Gastroesophageal sphincter (tissue), 4 donors: ENCODE measurements at regions not wholly inside any gene's neighbourhood (a gene's known extent, or its start where the extent isn't known, plus 50 kb on each side); places are given as distances from the start of the nearest gene placed in this dataset.

Experiments used
- ATAC-seq: fragments of 150-250 bp; one replicate; pipeline ENCODE4 v1.9.1; 2016; ENCODE audit warnings: mild to moderate bottlenecking, moderate library complexity
- H3K27ac ChIP-seq, 4 donors: fragments of 200-600 bp; sonication (generic) in 3 of 4; 1 replicate in 3 of 4; 2 replicates in 1 of 4; pipeline ENCODE4 v1.5.1; 2016 to 2019
- H3K27me3 ChIP-seq: fragments of 200-600 bp; sonication (generic); one replicate; pipeline ENCODE4 v1.5.1; 2019
- H3K36me3 ChIP-seq, 2 donors: fragments of 200-600 bp; sonication (generic); one replicate each; pipeline ENCODE4 v1.5.1; 2019; ENCODE audit warnings: control low read depth in 1 of 2
- H3K4me1 ChIP-seq, 3 donors: fragments of 200-600 bp; sonication (generic); 1 replicate in 2 of 3; 2 replicates in 1 of 3; pipeline ENCODE4 v1.5.1; 2016 to 2019; ENCODE audit warnings: control low read depth in 2 of 3
- H3K4me3 ChIP-seq, 2 donors: fragments of 200-600 bp; sonication (generic); one replicate each; pipeline ENCODE4 v1.5.1; 2019; ENCODE audit warnings: mild to moderate bottlenecking in 1 of 2, moderate library complexity in 1 of 2
- H3K9me3 ChIP-seq, 3 donors: fragments of 200-600 bp; sonication (generic); one replicate each; pipeline ENCODE4 v1.5.1; 2017 to 2019; ENCODE audit warnings: control low read depth in 2 of 3
- CTCF ChIP-seq, 4 experiments: fragments of 200-600 bp in 2 of 4; fragments of 450-650 bp in 2 of 4; sonication (generic) in 1 of 4; IDR thresholded peaks; one replicate each; pipeline ENCODE4 v1.5.1; 2017 to 2019; ENCODE audit warnings: antibody characterized with exemption in 4 of 4, mild to moderate bottlenecking in 2 of 4, moderate library complexity in 2 of 4
- EP300 ChIP-seq: sonication (generic); formaldehyde crosslinking; IDR thresholded peaks from one replicate; pipeline ENCODE4 v1.6.1; 2017; ENCODE audit warnings: antibody characterized with exemption, mild to moderate bottlenecking
- POLR2A ChIP-seq, 2 donors: fragments of 450-650 bp; IDR thresholded peaks; one replicate each; pipeline ENCODE4 v1.6.1; 2017; ENCODE audit warnings: antibody characterized with exemption in 2 of 2, mild to moderate bottlenecking in 2 of 2, moderate library complexity in 1 of 2
- POLR2AphosphoS5 ChIP-seq: sonication (generic); formaldehyde crosslinking; IDR thresholded peaks from one replicate; pipeline ENCODE4 v1.6.1; 2017; ENCODE audit warnings: antibody characterized with exemption
- WGBS, 2 donors: methylation state at CpG; one replicate each; pipeline ENCODE4 v1.1.5; 2018; ENCODE audit warnings: low coverage in 1 of 2; 5-methylcytosine and 5-hydroxymethylcytosine counted together

GRCh38 chr7:11221984-11222383, 248.3 kb downstream of the PHF14 start:
- Histone ChIP-seq H3K4me3 (no peak overlapping the region), H3K27ac (peak overlapping the region in 2 of 4 donors; percentile 4 to 12), H3K9me3 (no peaks in the 10 kb centered on the region), H3K36me3 (no peaks in the 10 kb centered on the region), H3K4me1 (peaks cover 0 to 11% (median 3%) of the 10 kb centered on the region in 3 donors), H3K27me3 (no peaks in the 10 kb centered on the region)
- ATAC-seq: no peak
- TF ChIP-seq EP300 (no peak), CTCF (IDR thresholded peaks at IDR 0.05) (no peak), POLR2A (IDR thresholded peaks at IDR 0.05) (no peak), POLR2AphosphoS5 (no peak)
- WGBS, 2 donors: 28 to 51% methylated on average over 6 of the region's 6 CpGs

GRCh38 chr7:11224535-11224934, 250.9 kb downstream of the PHF14 start:
- no peak for ATAC-seq
- no peaks in the 10 kb centered on the region for H3K27me3 ChIP-seq
- H3K36me3 ChIP-seq: no peaks in the 10 kb centered on the region
- H3K4me3 ChIP-seq: no peak overlapping the region
- TF ChIP-seq EP300: no peak
- no peak for TF ChIP-seq POLR2A (IDR thresholded peaks at IDR 0.05)
- no peak for TF ChIP-seq POLR2AphosphoS5
- no peak for TF ChIP-seq CTCF (IDR thresholded peaks at IDR 0.05)
- H3K4me1 ChIP-seq: peaks cover 0 to 35% (median 11%) of the 10 kb centered on the region in 3 donors
- no peaks in the 10 kb centered on the region for H3K9me3 ChIP-seq
- no peak overlapping the region for H3K27ac ChIP-seq

GRCh38 chr7:11228515-11228914, 254.8 kb downstream of the PHF14 start:
- H3K9me3 ChIP-seq: no peaks in the 10 kb centered on the region
- peak; percentile 78 for ATAC-seq
- peaks cover 0 to 43% (median 8%) of the 10 kb centered on the region in 3 donors for H3K4me1 ChIP-seq
- peak overlapping the region in 3 of 4 donors; percentile 44 to 57 (median 47) for H3K27ac ChIP-seq
- 0 to 18% methylated on average over 2 of the region's 2 CpGs for WGBS, 2 donors
- no peak overlapping the region for H3K4me3 ChIP-seq
- H3K27me3 ChIP-seq: no peaks in the 10 kb centered on the region
- no peaks in the 10 kb centered on the region for H3K36me3 ChIP-seq
- TF ChIP-seq EP300 (no peak), POLR2AphosphoS5 (peak; percentile 63)

- Histone ChIP-seq H3K27ac (no peak overlapping the region), H3K27me3 (no peaks in the 10 kb centered on the region), H3K36me3 (no peaks in the 10 kb centered on the region), H3K4me1 (peaks cover 0 to 43% (median 8%) of the 10 kb centered on the region in 3 donors), H3K4me3 (no peak overlapping the region), H3K9me3 (no peaks in the 10 kb centered on the region)
- no peak for TF ChIP-seq CTCF (IDR thresholded peaks at IDR 0.05)
- TF ChIP-seq EP300: no peak
- TF ChIP-seq POLR2AphosphoS5: no peak
- TF ChIP-seq POLR2A (IDR thresholded peaks at IDR 0.05): no peak
- ATAC-seq: no peak
- WGBS, 2 donors: 33 to 100% methylated on average over 1 of the region's 1 CpG
These were observed 257.5 kb downstream of the PHF14 start for GRCh38 chr7:11231190-11231589.

- Histone ChIP-seq H3K4me1 (peaks cover 0 to 49% (median 8%) of the 10 kb centered on the region in 3 donors), H3K27ac (no peak overlapping the region), H3K36me3 (no peaks in the 10 kb centered on the region), H3K4me3 (no peak overlapping the region), H3K9me3 (no peaks in the 10 kb centered on the region), H3K27me3 (no peaks in the 10 kb centered on the region)
- no peak for ATAC-seq
- 57 to 100% methylated on average over 2 to 3 of the region's 3 CpGs for WGBS, 2 donors
- TF ChIP-seq POLR2AphosphoS5 (no peak), CTCF (IDR thresholded peaks at IDR 0.05) (no peak), POLR2A (IDR thresholded peaks at IDR 0.05) (no peak), EP300 (no peak)
These were observed 258.8 kb downstream of the PHF14 start for GRCh38 chr7:11232462-11232861.
